Activated CD4-positive, alpha-beta T cell treated with anti-CD3 and anti-CD28 coated beads for 36 hours (primary cell): ENCODE measurements at regions not wholly inside any gene's neighbourhood (a gene's known extent, or its start where the extent isn't known, plus 50 kb on each side); places are given as distances from the start of the nearest gene placed in this dataset.

Experiments used
- ATAC-seq: fragments of 200-7000 bp; cut with Tn5 transposase; one replicate; pipeline ENCODE4 v1.10.0; 2021; ENCODE audit warnings: mild to moderate bottlenecking, moderate library complexity
- CTCF ChIA-PET: fragments of 350-600 bp; sonication (Branson Sonifier 250); formaldehyde crosslinking; loops from one replicate; lab custom pipeline; 2021; ENCODE audit warnings: antibody characterized with exemption; lab: Charles Lee
- POLR2A ChIA-PET: fragments of 350-600 bp; sonication (Branson Sonifier 250); formaldehyde crosslinking; loops from one replicate; lab custom pipeline; 2021; ENCODE audit warnings: antibody characterized with exemption, inconsistent platforms; lab: Charles Lee
- DNase-seq: peaks from one replicate; pipeline ENCODE4 v3.0.0-alpha.2; 2020
- H3K27ac Mint-ChIP-seq: one replicate; pipeline ENCODE4 v1.8.0; 2021; ENCODE audit warnings: mixed read lengths
- H3K27me3 Mint-ChIP-seq: one replicate; pipeline ENCODE4 v1.8.0; 2021; ENCODE audit warnings: mixed read lengths
- H3K36me3 Mint-ChIP-seq: one replicate; pipeline ENCODE4 v1.8.0; 2021; ENCODE audit warnings: low read depth, mixed read lengths
- H3K4me1 Mint-ChIP-seq: one replicate; pipeline ENCODE4 v1.8.0; 2021; ENCODE audit warnings: mixed read lengths
- H3K4me3 Mint-ChIP-seq: one replicate; pipeline ENCODE4 v1.8.0; 2021; ENCODE audit warnings: mild to moderate bottlenecking, moderate library complexity, mixed read lengths
- H3K9me3 Mint-ChIP-seq: one replicate; pipeline ENCODE4 v1.8.0; 2021; ENCODE audit warnings: low read depth, mixed read lengths
- intact Hi-C, 2 experiments: fragments of 100-400 bp; cut with DNase I in 1 of 2; cut with micrococcal nuclease in 1 of 2; formaldehyde crosslinking; loops; one replicate each; pipeline versions ENCODE4 v1.14.2 to v1.15.1; 2022 to 2024; cut with DNase I, micrococcal nuclease

DNA sequence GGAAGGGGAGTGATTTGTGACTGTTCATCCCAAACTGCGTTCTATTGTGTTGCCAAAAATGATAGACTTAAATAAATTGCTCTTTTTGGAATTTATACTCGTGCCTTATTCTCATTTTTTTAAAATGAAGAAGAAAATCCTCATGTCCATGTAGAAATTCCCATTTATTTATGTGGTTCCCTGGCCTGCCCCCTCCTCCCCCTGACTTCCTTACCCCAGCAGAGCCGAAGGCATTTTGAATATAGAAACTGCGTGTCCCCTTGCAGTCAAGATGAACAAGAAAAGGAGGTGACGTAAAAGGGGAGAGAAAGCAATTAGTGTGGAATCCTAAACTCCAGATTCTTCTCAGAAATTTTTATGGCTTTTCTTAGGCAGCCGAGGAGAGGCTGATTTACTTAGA lies 126.1 kb downstream of the FAM204A start:
- ChIA-PET CTCF (no interaction called here), POLR2A (no interaction called here)
- no peaks in the 10 kb centered on the region for H3K36me3 Mint-ChIP-seq
- DNase-seq (no peak), ATAC-seq (no peak)
- no peak overlapping the region for H3K4me3 Mint-ChIP-seq
- H3K4me1 Mint-ChIP-seq = no peaks in the 10 kb centered on the region
- intact Hi-C loops = no loop called here
- H3K9me3 Mint-ChIP-seq = no peaks in the 10 kb centered on the region
- peaks cover 15% of the 10 kb centered on the region for H3K27me3 Mint-ChIP-seq
- H3K27ac Mint-ChIP-seq = no peak overlapping the region

DNA sequence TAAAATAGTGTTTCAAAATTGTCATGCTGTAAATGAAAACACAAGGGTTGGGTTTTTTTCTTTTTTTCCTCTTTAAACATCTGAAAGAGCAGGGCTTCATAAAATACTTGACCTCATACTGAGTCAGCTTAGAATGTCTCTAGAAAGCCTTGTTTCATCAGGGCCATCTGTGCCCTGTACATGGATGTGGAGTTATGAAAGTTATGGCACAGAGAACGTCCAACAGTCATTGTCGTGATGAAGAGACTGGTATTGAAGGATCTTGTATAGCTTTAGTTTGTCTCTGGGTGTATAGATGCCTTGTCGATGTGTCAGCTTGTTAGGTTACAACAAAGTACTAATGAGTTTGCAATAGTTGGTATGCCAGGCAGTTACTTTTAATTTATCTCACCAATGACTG lies 127.3 kb downstream of the FAM204A start:
- Mint-ChIP-seq H3K27ac (no peak overlapping the region), H3K9me3 (no peaks in the 10 kb centered on the region), H3K27me3 (peaks cover 17% of the 10 kb centered on the region), H3K4me1 (no peaks in the 10 kb centered on the region), H3K4me3 (no peak overlapping the region), H3K36me3 (no peaks in the 10 kb centered on the region)
- POLR2A ChIA-PET = no interaction called here
- intact Hi-C loops = no loop called here
- ATAC-seq = no peak
- DNase-seq = no peak
- CTCF ChIA-PET = interaction anchor here (0.8 kb wide), 1 partner anchor 783 kb away, joined by 3 read pairs; no protein-coding TSS in a partner anchor

DNA sequence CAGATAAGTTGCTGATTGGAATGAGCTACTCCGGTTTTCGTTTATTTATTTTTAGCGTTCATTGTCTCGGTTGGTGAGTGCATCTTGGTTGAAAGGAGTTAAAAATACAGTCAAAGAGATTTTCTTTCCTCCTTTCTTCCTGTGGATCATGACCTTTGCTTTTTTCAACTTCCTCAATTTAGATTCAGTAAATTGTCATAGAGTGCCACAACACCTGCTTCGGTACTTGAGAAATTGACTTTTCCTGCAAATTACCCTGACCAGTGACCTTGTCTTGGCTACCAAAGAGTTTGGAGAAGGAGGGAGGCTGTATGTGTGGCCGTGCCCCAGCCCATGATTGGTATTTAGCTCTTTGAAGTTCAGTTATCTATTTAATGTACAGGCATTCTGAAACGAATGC lies 128.7 kb downstream of the FAM204A start:
- H3K4me1 Mint-ChIP-seq = no peaks in the 10 kb centered on the region
- H3K27ac Mint-ChIP-seq = no peak overlapping the region
- no peaks in the 10 kb centered on the region for H3K9me3 Mint-ChIP-seq
- DNase-seq (no peak), ATAC-seq (no peak)
- intact Hi-C loops = no loop called here
- ChIA-PET POLR2A (no interaction called here), CTCF (interaction anchor here (0.6 to 1.2 kb wide), 3 partner anchors 27 to 95 kb away, joined by 3 read pairs; no protein-coding TSS in a partner anchor)
- H3K36me3 Mint-ChIP-seq = no peaks in the 10 kb centered on the region
- H3K27me3 Mint-ChIP-seq = peaks cover 19% of the 10 kb centered on the region
- H3K4me3 Mint-ChIP-seq = no peak overlapping the region

DNA sequence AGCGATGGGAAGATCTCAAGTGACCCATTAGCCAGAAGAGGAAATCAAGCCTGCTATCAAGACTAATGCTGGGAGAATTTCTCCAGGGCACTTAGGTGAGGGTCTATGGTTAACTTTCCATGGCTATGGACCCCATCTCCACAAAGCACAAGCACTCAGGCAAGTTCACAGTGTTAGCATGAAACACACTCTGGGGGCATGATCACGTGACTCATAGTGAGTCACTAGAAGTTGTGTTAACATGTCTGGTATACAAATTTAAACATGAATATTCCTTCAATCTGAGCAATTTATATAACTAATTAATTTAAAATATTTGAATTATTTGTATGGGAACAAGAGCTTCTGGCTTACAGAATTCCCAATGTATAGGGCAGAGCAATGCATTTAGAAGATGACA lies 131.8 kb downstream of the FAM204A start:
- Mint-ChIP-seq H3K9me3 (no peaks in the 10 kb centered on the region), H3K4me1 (no peaks in the 10 kb centered on the region), H3K27me3 (peaks cover 20% of the 10 kb centered on the region), H3K4me3 (no peak overlapping the region), H3K27ac (no peak overlapping the region), H3K36me3 (no peaks in the 10 kb centered on the region)
- CTCF ChIA-PET = interaction anchor here (0.6 kb wide), 1 partner anchor 63 kb away, joined by 3 read pairs; no protein-coding TSS in a partner anchor
- intact Hi-C loops = no loop called here
- no peak for DNase-seq
- POLR2A ChIA-PET = no interaction called here
- no peak for ATAC-seq

DNA sequence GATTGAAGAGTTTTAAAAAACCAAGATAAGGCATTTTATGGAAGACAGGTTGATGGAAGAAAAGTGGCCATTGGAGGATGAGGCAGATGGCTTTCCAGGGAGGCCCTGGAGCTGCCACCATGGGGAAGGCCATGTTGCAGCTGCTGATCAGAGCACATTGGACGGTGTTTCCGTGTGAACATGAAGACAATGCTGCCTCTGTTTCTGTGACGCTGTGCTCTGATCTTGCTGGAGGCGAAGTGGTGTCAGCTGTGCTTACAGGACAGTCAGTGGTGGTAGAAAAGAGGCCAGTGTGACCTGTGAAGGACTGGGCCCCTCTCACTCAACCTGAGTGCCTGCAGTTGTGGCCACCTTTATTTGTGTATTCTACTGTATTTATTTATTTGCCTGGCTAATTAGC lies 132.9 kb downstream of the FAM204A start:
- POLR2A ChIA-PET = no interaction called here
- H3K27ac Mint-ChIP-seq = no peak overlapping the region
- no peaks in the 10 kb centered on the region for H3K9me3 Mint-ChIP-seq
- intact Hi-C loops = no loop called here
- no peak for ATAC-seq
- no peak for DNase-seq
- peaks cover 17% of the 10 kb centered on the region for H3K27me3 Mint-ChIP-seq
- no peak overlapping the region for H3K4me3 Mint-ChIP-seq
- no peaks in the 10 kb centered on the region for H3K4me1 Mint-ChIP-seq
- H3K36me3 Mint-ChIP-seq = no peaks in the 10 kb centered on the region
- CTCF ChIA-PET = interaction anchor here (0.6 kb wide), 1 partner anchor 32 kb away, joined by 5 read pairs; no protein-coding TSS in a partner anchor

DNA sequence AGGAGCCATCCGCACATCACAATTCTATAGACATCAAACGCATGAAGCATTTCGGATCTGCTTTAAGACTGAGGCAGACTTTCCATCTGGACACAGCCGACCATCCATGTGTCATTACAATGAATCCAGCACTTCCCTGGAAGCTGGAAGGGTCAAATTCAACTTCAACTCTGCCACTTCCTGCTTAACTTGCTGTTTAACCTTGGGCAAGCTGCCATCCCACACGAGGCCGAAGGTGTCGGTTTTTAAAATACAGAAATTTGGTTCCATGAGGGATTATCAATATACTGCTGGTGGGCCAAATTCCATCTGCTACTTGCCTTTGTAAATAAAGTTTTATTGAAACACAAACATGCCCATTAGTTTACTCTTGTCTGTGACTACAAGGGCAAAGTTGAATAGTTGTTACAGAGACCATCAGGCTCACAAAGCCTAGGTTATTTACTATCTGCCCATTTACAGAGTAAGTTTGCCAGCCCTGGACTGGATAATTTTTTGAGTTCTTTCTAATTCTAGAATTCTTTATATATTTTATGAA lies 134.6 kb downstream of the FAM204A start:
- DNase-seq = no peak
- Mint-ChIP-seq H3K36me3 (no peaks in the 10 kb centered on the region), H3K4me1 (no peaks in the 10 kb centered on the region), H3K4me3 (no peak overlapping the region), H3K9me3 (no peaks in the 10 kb centered on the region), H3K27ac (no peak overlapping the region), H3K27me3 (peaks cover 18% of the 10 kb centered on the region)
- no peak for ATAC-seq
- ChIA-PET POLR2A (no interaction called here), CTCF (interaction anchor here (0.5 kb wide), 1 partner anchor 14 kb away, joined by 3 read pairs; no protein-coding TSS in a partner anchor)
- intact Hi-C loops = no loop called here

DNA sequence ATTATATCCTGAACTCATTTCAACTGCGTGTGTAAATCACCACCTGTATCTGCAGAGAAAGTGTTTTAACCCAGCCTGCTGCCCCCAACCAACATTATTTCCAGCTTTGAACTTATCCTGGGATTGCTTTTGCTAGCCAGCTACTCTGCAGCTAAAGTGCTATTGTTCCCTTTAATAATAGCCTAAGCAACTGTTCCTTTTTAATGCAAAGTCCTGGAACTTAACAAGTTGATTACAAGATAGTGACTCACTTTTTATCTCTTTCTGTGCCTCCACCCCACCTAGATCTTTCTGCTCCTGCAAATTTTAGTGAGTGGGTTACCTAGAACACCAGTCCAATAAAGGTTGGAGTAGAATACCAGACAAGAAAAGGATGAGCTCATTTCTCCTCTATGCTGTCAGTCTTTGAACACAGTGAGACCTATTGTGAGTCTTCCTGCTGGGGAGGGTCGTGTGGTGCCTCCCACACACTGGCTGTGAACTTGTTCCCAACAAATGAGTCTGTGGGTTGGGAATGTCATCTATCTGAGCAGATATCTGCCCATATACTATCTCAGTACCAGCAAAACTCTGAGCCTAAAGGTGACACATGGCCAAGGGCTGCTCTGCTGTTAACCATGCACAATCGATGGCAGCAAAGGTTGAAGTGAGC lies 137.7 kb downstream of the FAM204A start:
- Mint-ChIP-seq H3K27me3 (peaks cover 30% of the 10 kb centered on the region), H3K36me3 (no peaks in the 10 kb centered on the region), H3K9me3 (no peaks in the 10 kb centered on the region), H3K27ac (no peak overlapping the region), H3K4me3 (no peak overlapping the region), H3K4me1 (no peaks in the 10 kb centered on the region)
- ChIA-PET POLR2A (no interaction called here), CTCF (interaction anchor here (1.6 kb wide), 1 partner anchor 11 kb away, joined by 4 read pairs; no protein-coding TSS in a partner anchor)
- DNase-seq (no peak), ATAC-seq (no peak)
- intact Hi-C loops = no loop called here

DNA sequence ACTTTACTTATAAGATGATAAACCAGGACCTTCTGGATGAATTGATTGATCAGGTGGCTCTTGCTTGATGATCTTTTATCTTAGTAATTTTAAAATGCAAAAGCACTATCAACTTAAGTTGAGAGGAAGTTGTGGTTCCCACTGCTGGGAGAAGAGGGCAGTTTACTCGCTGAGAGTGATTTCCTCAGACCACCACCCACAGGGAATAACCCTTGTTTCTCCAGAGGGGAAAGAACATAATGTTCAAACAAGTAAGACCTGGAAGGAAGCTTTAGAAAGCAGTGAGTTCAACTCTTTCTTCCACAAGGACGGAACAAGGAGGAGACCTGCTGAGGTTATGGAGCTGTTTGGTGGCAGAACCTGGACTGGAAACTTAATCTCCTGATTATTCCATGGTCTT lies 138.7 kb downstream of the FAM204A start:
- POLR2A ChIA-PET = no interaction called here
- DNase-seq = no peak
- Mint-ChIP-seq H3K27ac (no peak overlapping the region), H3K9me3 (no peaks in the 10 kb centered on the region), H3K36me3 (no peaks in the 10 kb centered on the region), H3K27me3 (peaks cover 28% of the 10 kb centered on the region), H3K4me3 (no peak overlapping the region), H3K4me1 (no peaks in the 10 kb centered on the region)
- intact Hi-C loops = no loop called here
- CTCF ChIA-PET = interaction anchor here (1.6 kb wide), 1 partner anchor 10 kb away, joined by 4 read pairs; no protein-coding TSS in a partner anchor
- no peak for ATAC-seq

DNA sequence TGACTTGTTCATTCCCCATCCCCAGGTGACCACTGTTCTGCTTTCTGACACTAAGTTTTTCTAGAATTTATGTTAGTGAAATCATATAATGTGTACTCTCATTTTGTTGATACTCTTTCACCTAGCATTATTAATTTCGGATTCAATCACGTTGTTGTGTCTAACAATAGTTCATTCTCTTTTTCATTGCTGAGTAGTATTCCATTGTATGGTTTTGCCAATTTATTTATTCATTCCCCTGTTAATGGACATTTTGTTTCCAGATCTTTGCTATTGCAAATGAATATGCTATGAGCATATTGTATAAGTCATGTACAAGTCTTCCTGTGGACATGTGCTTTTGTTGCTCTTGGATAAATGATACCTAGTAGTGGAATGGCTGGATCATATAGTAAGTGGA lies 146.4 kb downstream of the FAM204A start:
- H3K27me3 Mint-ChIP-seq = peaks cover 10% of the 10 kb centered on the region
- H3K4me1 Mint-ChIP-seq = no peaks in the 10 kb centered on the region
- ATAC-seq (no peak), DNase-seq (no peak)
- H3K27ac Mint-ChIP-seq = no peak overlapping the region
- intact Hi-C loops = no loop called here
- peaks cover 5% of the 10 kb centered on the region for H3K9me3 Mint-ChIP-seq
- POLR2A ChIA-PET = no interaction called here
- H3K36me3 Mint-ChIP-seq = no peaks in the 10 kb centered on the region
- CTCF ChIA-PET = no interaction called here
- H3K4me3 Mint-ChIP-seq = no peak overlapping the region

DNA sequence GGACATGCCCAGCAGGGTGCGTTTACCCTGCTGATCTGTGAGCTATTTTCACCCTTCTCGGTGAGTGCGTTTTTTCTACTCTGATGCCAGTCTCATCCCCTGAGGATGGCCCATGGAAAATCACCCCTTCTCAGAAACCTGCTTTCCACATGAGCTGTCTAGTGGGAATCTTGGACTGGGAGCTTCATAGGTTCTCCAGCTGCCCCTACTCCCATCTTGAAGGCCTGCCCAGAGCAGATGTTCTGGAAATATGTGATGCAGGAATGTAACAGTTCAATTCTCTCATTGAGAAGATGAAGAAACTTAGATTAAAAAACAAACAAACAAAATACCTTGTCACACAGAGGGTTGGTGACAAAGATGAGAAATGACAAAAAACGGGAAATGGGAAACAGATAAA lies 146.9 kb upstream of the RAB11FIP2 start:
- Mint-ChIP-seq H3K9me3 (peaks cover 5% of the 10 kb centered on the region), H3K27me3 (peaks cover 8% of the 10 kb centered on the region), H3K27ac (no peak overlapping the region), H3K4me3 (no peak overlapping the region), H3K4me1 (no peaks in the 10 kb centered on the region), H3K36me3 (no peaks in the 10 kb centered on the region)
- CTCF ChIA-PET = interaction anchor here (1.6 kb wide), 1 partner anchor 10 kb away, joined by 4 read pairs; no protein-coding TSS in a partner anchor
- intact Hi-C loops = no loop called here
- no peak for ATAC-seq
- POLR2A ChIA-PET = no interaction called here
- no peak for DNase-seq

DNA sequence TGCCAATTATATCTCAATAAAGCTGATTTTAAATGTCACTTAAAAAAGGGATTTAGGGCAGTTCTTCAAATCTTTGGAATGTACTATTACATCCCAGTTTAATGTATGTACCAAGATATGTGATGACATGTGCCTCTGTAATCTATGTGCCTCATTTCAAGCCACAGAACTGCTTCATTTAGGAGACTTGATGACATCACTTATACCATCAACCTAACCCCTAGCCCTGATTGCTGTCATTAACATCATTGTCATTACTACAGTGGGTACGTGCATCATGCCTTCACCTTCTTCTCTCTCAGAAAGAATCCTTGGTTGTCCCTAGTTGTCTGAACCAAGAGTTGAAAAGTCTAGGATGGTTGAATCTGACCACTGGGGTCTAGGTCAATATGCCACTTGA lies 134.3 kb upstream of the RAB11FIP2 start:
- Mint-ChIP-seq H3K27me3 (peaks cover 5% of the 10 kb centered on the region), H3K4me3 (no peak overlapping the region), H3K27ac (no peak overlapping the region), H3K36me3 (no peaks in the 10 kb centered on the region), H3K9me3 (peaks cover 2% of the 10 kb centered on the region), H3K4me1 (no peaks in the 10 kb centered on the region)
- CTCF ChIA-PET = no interaction called here
- ATAC-seq = no peak
- intact Hi-C loops = no loop called here
- no peak for DNase-seq
- POLR2A ChIA-PET = no interaction called here

DNA sequence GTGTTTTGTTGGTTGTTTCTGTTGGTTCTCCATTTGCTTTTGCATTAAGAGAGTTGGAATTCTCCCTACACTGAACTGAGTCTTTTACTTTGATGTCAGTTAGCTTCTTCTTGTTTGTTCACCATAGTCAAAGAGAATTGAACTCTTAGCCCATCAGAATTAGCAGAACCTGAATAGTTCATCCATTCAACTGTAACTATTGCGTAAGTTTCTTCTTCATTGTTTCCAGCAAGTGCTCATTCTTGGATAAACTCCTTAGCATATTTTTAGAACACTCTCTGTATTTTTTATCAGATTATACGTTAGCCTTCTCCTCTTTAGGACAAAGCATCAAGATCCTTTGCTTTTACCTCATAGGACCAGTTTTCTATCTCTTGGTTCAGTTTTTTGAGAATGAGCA lies 128.4 kb upstream of the RAB11FIP2 start:
- Mint-ChIP-seq H3K9me3 (peaks cover 2% of the 10 kb centered on the region), H3K36me3 (no peaks in the 10 kb centered on the region), H3K4me3 (no peak overlapping the region), H3K4me1 (no peaks in the 10 kb centered on the region), H3K27ac (no peak overlapping the region), H3K27me3 (peaks cover 19% of the 10 kb centered on the region)
- no peak for DNase-seq
- ATAC-seq = no peak
- CTCF ChIA-PET = no interaction called here
- intact Hi-C loops = no loop called here
- POLR2A ChIA-PET = no interaction called here
